HCEC 1CT (cell line): ENCODE measurements at regions not wholly inside any gene's neighbourhood (a gene's known extent, or its start where the extent isn't known, plus 50 kb on each side); places are given as distances from the start of the nearest gene placed in this dataset.
"Not testable (repeated sequence)": the region's sequence is repeated elsewhere in the genome, so short reads cannot be mapped to it uniquely, and the experiment has no call there.

Experiments used
- DNase-seq: peaks from one replicate; pipeline ENCODE4 v3.0.0-alpha.2; 2017

GRCh38 chr2:212912445-212913103 is 238.8 kb downstream of the IKZF2 start:
- peak; percentile 81 for DNase-seq

- no peak for DNase-seq
Observed at GRCh38 chr2:212911011-212911410, 240.4 kb downstream of the IKZF2 start.

DNA sequence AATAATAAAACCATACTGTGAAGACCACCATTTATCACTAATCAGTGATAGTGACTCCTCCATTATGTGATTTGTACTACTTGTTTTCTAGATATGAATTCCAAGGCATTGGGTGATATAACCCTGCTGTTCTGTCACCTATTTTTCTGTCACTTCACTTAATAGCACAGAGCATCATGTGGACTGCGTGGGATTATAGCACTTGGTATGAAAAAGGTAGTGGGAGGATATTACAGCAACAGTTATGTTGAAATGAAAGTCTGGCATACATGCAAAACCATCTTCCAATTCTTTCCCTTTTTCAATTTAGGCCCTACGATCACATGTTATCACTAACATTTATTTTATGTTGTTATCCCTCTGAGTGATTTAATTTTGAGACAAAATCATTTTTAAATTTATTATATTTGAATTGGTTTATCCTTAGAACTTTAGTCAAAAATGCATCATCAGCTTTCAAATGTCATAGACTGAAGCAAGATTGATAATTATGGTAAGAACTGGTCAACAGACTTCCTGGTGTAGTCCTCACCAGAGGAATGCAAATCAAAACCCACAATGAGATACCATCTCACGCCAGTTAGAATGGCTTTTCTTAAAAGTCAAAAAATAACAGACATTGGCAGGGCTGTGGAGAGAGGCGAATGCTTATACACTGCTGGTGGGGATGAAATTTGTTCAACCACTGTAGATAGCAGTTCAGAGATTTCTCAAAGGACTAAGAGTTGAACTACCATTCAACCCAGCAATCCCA is 242.6 kb downstream of the IKZF2 start:
- no peak for DNase-seq

GRCh38 chr2:212908031-212908430 is 243.4 kb downstream of the IKZF2 start:
- no peak for DNase-seq

DNA sequence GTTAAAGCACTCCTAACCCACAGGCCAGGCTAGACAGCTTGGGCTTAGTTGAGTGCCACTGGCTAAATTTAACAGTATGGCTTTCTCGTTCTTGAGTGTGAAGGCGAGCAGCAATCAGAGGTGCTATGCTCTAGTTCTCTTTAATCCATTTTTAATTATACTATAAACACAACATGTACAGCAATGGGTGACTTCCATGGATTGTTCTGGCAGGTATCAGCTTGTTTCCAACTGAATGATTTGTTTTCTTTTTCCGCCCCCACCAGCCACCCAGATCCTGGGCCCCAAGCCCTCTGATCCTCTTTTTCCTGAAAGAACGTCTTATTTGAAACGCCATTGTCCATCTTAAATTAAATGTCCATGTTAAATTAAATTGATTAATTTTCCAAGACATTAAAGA is 244.8 kb downstream of the IKZF2 start:
- DNase-seq, result no peak

GRCh38 chr2:212905640-212906201 is 245.7 kb downstream of the IKZF2 start:
- no peak for DNase-seq

DNA sequence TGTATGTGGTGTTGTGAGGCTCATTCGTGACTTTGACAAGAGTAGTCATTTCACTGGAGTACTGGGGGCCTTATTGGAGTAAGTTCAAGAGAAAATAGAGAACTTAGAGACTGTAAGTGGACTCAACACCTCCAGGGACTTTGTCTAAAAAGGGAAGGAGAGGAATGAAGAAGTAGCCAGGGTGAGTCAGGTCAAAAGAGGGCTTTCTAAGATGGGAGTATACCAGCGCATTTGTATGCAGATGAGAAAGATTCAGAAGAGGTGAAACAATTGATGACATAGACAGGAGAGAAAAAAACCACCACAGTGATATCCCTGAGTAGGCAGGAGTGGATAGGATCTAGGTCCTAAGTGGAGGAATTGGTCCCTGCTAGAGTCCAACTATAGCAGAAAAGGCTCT is 246.8 kb downstream of the IKZF2 start:
- DNase-seq, result no peak

DNA sequence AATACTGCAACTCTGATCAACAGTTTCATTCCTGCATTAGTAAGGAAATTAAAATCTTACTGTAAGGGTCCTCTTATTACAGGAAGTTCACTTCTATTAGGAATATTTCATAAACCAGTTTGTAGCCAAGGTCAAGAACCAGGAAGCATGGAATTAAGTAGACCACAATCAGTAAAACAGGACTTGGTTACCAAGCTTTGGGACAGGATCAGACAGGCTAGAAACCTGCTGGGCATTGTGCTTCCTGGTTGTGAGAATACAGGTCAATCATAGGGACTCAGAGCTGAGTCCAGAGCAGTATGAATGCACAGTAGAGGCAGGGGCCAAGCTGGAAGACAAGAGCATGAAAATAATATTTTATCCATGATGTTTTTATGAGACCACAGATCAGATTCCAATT is 248.0 kb downstream of the IKZF2 start:
- no peak for DNase-seq

GRCh38 chr2:212902421-212902820 is 249.0 kb downstream of the IKZF2 start:
- no peak for DNase-seq

DNA sequence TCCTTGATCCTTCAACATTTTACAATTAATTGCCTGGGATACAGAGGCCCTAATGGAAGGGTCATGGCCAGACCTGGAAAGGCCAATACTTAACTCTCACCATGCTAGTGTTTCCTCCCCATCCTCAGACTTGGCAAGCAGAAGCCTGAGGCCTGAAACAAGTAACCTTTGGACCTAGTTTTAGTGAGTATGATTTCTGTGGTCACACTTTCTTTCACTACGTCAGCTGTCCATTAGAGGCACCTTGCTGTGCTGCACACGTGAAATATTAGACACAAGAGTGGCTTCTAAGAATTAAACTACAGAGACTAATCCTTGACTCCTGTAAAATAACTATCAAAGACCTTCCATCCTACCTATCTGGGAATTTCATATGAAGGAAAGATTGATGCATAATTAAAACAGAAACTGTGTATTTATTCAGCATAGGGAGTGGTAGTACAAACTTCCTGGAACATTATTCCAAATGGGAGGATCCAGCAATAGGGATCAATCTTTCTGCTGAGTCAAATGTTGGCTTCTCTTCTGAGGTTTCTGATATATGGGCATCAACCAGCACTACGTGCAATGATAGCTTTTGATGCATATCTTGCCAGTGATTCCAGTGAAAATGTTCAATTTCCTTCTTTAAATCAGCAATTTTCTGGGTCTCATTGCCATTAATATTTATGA is 249.7 kb downstream of the IKZF2 start:
- DNase-seq, result no peak

DNA sequence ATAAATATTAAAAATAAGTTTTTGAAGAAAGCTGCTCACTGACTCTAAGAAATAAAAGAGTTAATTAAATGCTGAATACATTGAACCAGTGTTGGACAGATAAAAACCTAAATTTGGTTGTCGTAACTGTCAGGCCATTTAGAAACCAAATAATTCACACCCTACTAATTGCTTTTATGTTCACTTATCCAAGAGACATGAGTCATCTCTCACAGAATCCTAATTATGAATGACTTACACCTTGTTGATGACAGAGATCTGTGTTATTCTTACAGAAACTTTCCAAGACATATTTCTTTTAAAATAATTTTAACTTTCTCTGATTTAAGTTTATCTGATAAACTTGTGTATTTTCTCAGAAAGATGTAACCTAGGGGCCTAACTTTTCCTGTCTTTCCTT is 250.7 kb downstream of the IKZF2 start:
- DNase-seq, result no peak

DNA sequence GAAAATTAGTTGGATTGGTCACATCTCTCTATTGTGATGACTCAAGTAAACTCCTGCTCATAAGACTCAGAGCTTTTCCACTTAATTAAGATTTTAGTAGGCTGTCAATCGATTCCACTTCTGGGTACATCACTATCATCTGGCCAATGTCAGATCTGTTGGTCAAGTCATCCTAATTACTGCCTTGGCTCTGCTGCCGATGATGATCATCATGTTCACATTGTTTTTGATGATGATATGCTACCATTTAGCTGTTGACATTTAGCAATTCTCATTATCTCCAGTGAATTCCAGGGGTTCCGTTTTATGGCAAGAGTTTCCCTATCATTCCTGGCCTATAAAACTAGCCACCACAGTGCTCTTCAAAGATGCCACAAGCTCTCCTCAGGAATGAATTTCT is 253.4 kb downstream of the IKZF2 start:
- no peak for DNase-seq

DNA sequence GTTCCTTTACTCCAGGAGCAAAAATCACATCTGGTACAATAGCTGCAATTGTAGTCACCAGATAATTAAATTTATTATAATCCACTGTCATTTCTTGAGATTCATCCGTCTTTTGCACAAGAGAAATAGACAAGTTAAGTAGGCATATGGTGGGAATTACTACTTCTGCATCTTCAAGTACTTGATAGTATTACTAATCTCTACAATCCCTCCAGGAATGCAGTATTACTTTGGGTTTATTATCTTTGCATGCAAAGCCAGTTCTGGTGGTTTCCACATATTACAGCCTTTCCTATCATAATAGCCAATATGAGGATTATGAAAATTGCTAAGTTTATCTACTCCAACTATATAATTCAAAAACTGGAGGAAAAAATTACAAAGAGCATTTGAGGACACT is 254.1 kb downstream of the IKZF2 start:
- no peak for DNase-seq

GRCh38 chr2:212894026-212894425 is 257.4 kb downstream of the IKZF2 start:
- no peak for DNase-seq

GRCh38 chr2:212893216-212893615 is 258.2 kb downstream of the IKZF2 start:
- DNase-seq, result no peak

- DNase-seq, result peak; percentile 43
Observed at GRCh38 chr2:212892193-212892592, 259.2 kb downstream of the IKZF2 start.

- no peak for DNase-seq
Observed at GRCh38 chr2:212891580-212891979, 259.8 kb downstream of the IKZF2 start.

DNA sequence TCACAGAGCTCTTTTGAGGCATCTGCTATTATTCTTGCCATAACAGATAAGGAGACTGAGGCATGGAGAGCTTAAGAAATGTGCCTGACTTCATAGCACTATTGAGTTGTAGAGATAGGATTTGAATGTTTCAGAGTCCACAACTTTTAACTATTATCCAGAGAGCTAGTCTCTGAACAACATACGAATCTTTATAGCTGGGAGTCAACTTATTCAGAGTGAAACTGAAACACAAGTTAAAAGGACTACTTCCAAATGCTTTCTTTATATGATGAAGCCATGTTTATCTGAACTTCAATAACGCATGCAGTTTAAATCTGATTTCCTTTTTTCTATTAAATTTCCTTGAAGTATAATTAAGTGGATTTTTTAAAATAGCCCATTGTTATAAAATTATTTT is 268.8 kb downstream of the IKZF2 start:
- DNase-seq, result no peak

DNA sequence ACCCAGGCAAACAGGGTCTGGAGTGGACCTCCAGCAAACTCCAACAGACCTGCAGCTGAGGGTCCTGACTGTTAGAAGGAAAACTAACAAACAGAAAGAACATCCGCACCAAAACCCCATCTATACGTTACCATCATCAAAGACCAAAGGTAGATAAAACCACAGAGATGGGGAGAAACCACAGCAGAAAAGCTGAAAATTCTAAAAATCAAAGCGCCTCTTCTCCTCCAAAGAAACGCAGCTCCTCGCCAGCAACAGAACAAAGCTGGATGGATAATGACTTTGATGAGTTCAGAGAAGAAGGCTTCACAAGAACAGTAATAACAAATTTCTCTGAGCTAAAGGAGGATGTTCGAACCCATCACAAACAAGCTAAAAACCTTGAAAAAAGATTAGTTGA is 274.9 kb downstream of the IKZF2 start:
- DNase-seq, result not testable (repeated sequence)

- DNase-seq, result not testable (repeated sequence)
Observed at GRCh38 chr2:212875950-212876349, 275.5 kb downstream of the IKZF2 start.

- DNase-seq, result no peak
Observed at GRCh38 chr2:212873256-212873655, 278.2 kb downstream of the IKZF2 start.

DNA sequence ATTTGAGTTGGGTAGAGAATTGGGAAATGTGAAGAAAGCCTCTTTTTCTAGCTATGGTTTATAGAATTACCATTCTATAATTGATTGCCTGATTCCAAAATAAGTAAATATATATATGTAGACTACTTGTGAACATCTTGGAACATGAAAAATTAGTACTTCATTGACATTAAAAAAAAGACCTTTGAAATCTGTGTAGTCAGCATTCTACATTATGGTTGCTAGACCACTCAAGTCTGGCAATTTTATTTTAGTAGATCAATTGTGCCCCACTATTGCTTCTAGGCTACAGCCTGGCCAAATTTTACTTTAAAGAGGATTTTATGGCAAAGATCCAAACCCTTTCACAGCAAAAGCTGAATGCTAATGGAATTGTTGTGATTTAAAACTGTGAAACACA is 279.8 kb downstream of the IKZF2 start:
- DNase-seq, result no peak

DNA sequence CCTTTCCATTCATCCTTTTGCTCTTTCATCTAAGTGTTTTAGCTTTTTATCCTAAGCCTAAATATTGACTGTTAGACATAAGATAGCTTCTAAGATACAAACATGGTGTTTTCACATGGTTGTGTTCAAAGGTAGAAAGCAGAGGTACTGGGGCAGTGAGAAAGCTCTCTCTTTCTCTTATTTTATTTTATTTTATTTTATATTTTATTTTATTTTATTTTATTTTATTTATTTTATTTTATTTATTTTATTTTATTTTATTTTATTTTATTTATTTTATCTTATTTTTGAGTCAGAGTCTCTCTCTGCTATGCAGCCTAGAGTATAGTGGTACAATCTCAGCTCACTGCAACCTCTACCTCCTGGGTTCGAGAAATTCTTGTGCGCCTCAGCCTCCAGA is 287.2 kb downstream of the IKZF2 start:
- DNase-seq, result no peak

DNA sequence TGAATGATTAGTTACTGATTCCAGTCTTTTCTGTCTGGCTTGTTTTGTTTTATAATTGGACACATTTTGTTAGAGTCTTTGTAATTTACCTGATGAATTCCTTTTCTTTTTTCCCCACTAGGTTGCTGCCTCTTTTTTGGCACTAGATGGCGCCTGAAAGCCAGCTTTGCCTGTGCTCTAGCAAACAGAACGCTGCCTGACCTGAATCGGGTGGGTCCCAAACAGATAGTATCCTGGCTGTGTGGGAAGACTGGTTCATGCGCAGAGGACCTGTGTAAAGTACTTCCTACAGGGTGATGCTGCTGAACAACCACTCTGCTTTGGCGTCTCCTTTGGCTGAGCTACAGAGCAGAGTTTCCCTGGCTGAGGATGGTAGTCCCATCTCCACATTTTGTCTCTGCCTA is 288.2 kb downstream of the IKZF2 start:
- peak; percentile 31 for DNase-seq
